Astrocyte of the spinal cord (primary cell): ENCODE measurements at regions not wholly inside any gene's neighbourhood (a gene's known extent, or its start where the extent isn't known, plus 50 kb on each side); places are given as distances from the start of the nearest gene placed in this dataset.

Experiments
- DNase-seq: peaks from one replicate; pipeline ENCODE4 v3.0.0; 2011; ENCODE audit warnings: low read depth, low spot score
- H3K4me3 ChIP-seq: 2 replicates; pipeline ENCODE4 v1.5.1; 2011; ENCODE audit warnings: low read depth, mild to moderate bottlenecking, low read length, moderate library complexity
- in situ Hi-C: cut with HindIII; loops from 2 replicates; pipeline ENCODE4 v1.10.0; 2017; ENCODE audit warnings: low sequenced_read_pairs
- TF ChIP-seq, protein P1 (sequence below): IDR thresholded peaks from 2 replicates; pipeline ENCODE4 v1.5.1; 2012; ENCODE audit warnings: low read depth, mild to moderate bottlenecking, low read length, inconsistent platforms

DNA sequence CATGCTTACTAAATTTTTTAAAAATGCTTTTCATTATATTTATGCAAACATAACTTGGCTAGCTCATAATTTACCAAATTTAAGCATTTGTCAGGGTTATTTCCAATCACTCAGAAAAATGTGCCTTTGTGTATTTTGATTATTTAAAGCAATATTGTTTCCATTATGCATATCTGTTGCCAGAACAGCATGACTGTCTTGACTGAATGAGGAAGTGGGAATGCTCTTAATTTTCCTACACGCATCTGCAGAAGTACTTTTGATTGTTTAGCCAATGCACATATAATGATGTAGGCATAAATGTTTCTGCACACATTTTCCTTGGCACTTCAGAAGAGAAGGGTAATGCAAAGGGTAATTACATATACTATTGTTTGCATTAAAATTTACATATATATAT lies 92.5 kb upstream of the ADGRL2 start:
- DNase-seq = no peak
- TF ChIP-seq, protein P1, sequence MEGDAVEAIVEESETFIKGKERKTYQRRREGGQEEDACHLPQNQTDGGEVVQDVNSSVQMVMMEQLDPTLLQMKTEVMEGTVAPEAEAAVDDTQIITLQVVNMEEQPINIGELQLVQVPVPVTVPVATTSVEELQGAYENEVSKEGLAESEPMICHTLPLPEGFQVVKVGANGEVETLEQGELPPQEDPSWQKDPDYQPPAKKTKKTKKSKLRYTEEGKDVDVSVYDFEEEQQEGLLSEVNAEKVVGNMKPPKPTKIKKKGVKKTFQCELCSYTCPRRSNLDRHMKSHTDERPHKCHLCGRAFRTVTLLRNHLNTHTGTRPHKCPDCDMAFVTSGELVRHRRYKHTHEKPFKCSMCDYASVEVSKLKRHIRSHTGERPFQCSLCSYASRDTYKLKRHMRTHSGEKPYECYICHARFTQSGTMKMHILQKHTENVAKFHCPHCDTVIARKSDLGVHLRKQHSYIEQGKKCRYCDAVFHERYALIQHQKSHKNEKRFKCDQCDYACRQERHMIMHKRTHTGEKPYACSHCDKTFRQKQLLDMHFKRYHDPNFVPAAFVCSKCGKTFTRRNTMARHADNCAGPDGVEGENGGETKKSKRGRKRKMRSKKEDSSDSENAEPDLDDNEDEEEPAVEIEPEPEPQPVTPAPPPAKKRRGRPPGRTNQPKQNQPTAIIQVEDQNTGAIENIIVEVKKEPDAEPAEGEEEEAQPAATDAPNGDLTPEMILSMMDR = no peak

GRCh38 chr1:81706650-81707435 lies 93.9 kb upstream of the ADGRL2 start:
- in situ Hi-C loops = no loop called here
- DNase-seq = peak; percentile 35
- TF ChIP-seq, protein P1 = no peak
- no peak overlapping the region for H3K4me3 ChIP-seq

More for the DNA sequence above, 92.5 kb upstream of the ADGRL2 start:
- no peak overlapping the region for H3K4me3 ChIP-seq
- in situ Hi-C loops = no loop called here

DNA sequence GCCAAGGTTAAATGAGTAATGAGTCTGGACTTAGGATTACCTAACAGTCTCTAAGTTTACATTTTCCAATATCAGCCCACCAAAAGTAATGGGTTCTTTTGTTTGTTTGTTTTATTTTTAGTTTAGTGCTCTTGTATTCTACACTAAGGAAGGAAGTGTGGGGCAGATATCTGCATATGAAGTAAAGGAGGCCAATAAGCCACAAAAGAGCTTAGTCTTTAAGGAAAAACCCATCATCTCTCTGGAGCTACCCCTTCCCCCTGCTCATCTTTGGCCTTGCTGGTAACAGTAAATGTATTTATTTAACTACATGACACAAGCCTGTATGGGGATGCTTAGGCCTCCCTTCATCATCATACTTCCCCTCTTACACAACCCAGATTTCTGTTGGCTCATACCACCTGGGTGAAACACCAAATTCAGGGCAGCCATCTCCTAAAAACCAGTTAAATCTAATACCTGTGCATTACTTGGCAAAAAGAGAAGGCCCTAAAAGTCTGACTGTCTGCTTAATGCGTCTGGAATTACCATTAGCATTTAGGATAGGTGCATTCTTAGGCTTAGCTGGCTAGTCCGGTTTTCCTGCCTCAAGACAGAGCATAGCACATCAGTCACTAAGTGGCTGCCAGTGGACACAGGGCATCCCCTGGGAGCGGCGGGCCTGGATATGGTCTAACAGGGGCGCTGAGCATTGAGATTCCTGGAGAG lies 96.8 kb upstream of the ADGRL2 start:
- no peak overlapping the region for H3K4me3 ChIP-seq
- no peak for DNase-seq
- TF ChIP-seq, protein P1 = no peak
- in situ Hi-C loops = no loop called here

- DNase-seq = peak; percentile 73
- TF ChIP-seq, protein P1 = no peak
- in situ Hi-C loops = no loop called here
- H3K4me3 ChIP-seq = no peak overlapping the region
Measured at GRCh38 chr1:81703391-81703755, 97.4 kb upstream of the ADGRL2 start.

- in situ Hi-C loops = no loop called here
- TF ChIP-seq, protein P1 = no peak
- DNase-seq = peak; percentile 87
- H3K4me3 ChIP-seq = no peak overlapping the region
Measured at GRCh38 chr1:81702903-81703302, 97.8 kb upstream of the ADGRL2 start.

GRCh38 chr1:81702079-81702715 lies 98.5 kb upstream of the ADGRL2 start:
- TF ChIP-seq, protein P1 = no peak
- no peak for DNase-seq
- H3K4me3 ChIP-seq = no peak overlapping the region
- in situ Hi-C loops = no loop called here
